HG02763 (cell line): ENCODE measurements at regions not wholly inside any gene's neighbourhood (a gene's known extent, or its start where the extent isn't known, plus 50 kb on each side); places are given as distances from the start of the nearest gene placed in this dataset.
"Not testable (repeated sequence)": the region's sequence is repeated elsewhere in the genome, so short reads cannot be mapped to it uniquely, and the experiment has no call there.

Experiments
- ATAC-seq: cut with Tn5 transposase; IDR thresholded peaks from one replicate; pipeline ENCODE4 v1.9.1; 2021; ENCODE audit warnings: mild to moderate bottlenecking, moderate library complexity; ENCODE audit not compliant: unreplicated experiment

GRCh38 chr2:208673631-208674030 lies 267.0 kb downstream of the PTH2R start:
- no peak for ATAC-seq

GRCh38 chr2:208674919-208675318 lies 268.3 kb downstream of the PTH2R start:
- no peak for ATAC-seq

GRCh38 chr2:208685929-208686328 lies 279.3 kb downstream of the PTH2R start:
- not testable (repeated sequence) for ATAC-seq

GRCh38 chr2:208686665-208687064 lies 280.1 kb downstream of the PTH2R start:
- ATAC-seq: no peak

GRCh38 chr2:208687720-208688119 lies 281.1 kb downstream of the PTH2R start:
- not testable (repeated sequence) for ATAC-seq

GRCh38 chr2:208698114-208698513 lies 291.5 kb downstream of the PTH2R start:
- no peak for ATAC-seq

GRCh38 chr2:208708486-208708885 lies 301.9 kb downstream of the PTH2R start:
- no peak for ATAC-seq

GRCh38 chr2:208711598-208711997 lies 305.0 kb downstream of the PTH2R start:
- no peak for ATAC-seq

- no peak for ATAC-seq
These were observed 306.6 kb downstream of the PTH2R start for GRCh38 chr2:208713066-208713745.

- ATAC-seq: no peak
These were observed 312.2 kb downstream of the PTH2R start for GRCh38 chr2:208718828-208719227.

- no peak for ATAC-seq
These were observed 316.1 kb downstream of the PTH2R start for GRCh38 chr2:208722731-208723130.

- ATAC-seq: no peak
These were observed 318.7 kb downstream of the PTH2R start for GRCh38 chr2:208725280-208725679.

GRCh38 chr2:208726242-208726641 lies 319.6 kb downstream of the PTH2R start:
- no peak for ATAC-seq

- ATAC-seq: not testable (repeated sequence)
These were observed 345.2 kb downstream of the PTH2R start for GRCh38 chr2:208751663-208752415.

- no peak for ATAC-seq
These were observed 350.8 kb downstream of the PTH2R start for GRCh38 chr2:208757364-208757763.

- ATAC-seq: not testable (repeated sequence)
These were observed 366.5 kb downstream of the PTH2R start for GRCh38 chr2:208773074-208773473.

GRCh38 chr2:208781166-208781565 lies 374.6 kb downstream of the PTH2R start:
- ATAC-seq: no peak

GRCh38 chr2:208782097-208782496 lies 375.5 kb downstream of the PTH2R start:
- ATAC-seq: no peak

- no peak for ATAC-seq
These were observed 376.6 kb downstream of the PTH2R start for GRCh38 chr2:208783184-208783583.

GRCh38 chr2:208784774-208785173 lies 378.2 kb downstream of the PTH2R start:
- ATAC-seq: not testable (repeated sequence)

GRCh38 chr2:208791257-208791656 lies 384.7 kb downstream of the PTH2R start:
- no peak for ATAC-seq

GRCh38 chr2:208792766-208793165 lies 386.2 kb downstream of the PTH2R start:
- ATAC-seq: no peak
